A549 (cell line): ENCODE measurements at regions not wholly inside any gene's neighbourhood (a gene's known extent, or its start where the extent isn't known, plus 50 kb on each side); places are given as distances from the start of the nearest gene placed in this dataset.

Experiments
- ATAC-seq, 2 experiments: fragments of 200-7000 bp in 1 of 2; fragments of >200 bp in 1 of 2; cut with Nextera tagmentation in 1 of 2; cut with Tn5 transposase in 1 of 2; 3 replicates each; pipeline versions ENCODE4 v1.8.0 to v1.9.1; 2018 to 2020; ENCODE audit warnings: mild to moderate bottlenecking in 1 of 2, moderate library complexity in 1 of 2
- CTCF ChIA-PET: fragments of 300-600 bp; sonication (Branson Sonifier 250); formaldehyde crosslinking; extraction: SDS; loops from one replicate; lab custom pipeline; 2021; ENCODE audit warnings: antibody characterized with exemption, inconsistent platforms; lab: Yijun Ruan, JAX
- POLR2A ChIA-PET: fragments of 350-600 bp; formaldehyde crosslinking; extraction: SDS; loops from one replicate; lab custom pipeline; 2021; ENCODE audit warnings: antibody characterized with exemption, inconsistent platforms; lab: Yijun Ruan, JAX
- DNase-seq, 2 experiments: peaks; one replicate each; pipeline versions ENCODE4 v3.0.0 to v3.0.0-alpha.2; 2011 to 2016; ENCODE audit warnings: low read depth in 1 of 2, low spot score in 1 of 2
- FAIRE-seq: peaks from 2 replicates; lab custom pipeline; 2011; peaks lifted over from hg19 to GRCh38; lab: Jason Lieb, UNC
- H3K27ac ChIP-seq, 2 experiments: fragments of >200 bp; sonication (Bioruptor Twin); formaldehyde crosslinking; 3 replicates each; pipeline ENCODE4 v1.5.1; 2016 to 2017
- H3K4me1 ChIP-seq: fragments of >200 bp; sonication (Bioruptor Twin); formaldehyde crosslinking; 3 replicates; pipeline ENCODE4 v1.6.1; 2016
- H3K4me2 ChIP-seq: fragments of >200 bp; sonication (Bioruptor Twin); formaldehyde crosslinking; 3 replicates; pipeline ENCODE4 v1.6.1; 2016
- H3K4me3 ChIP-seq: fragments of >200 bp; sonication (Bioruptor Twin); formaldehyde crosslinking; 3 replicates; pipeline ENCODE4 v1.5.1; 2016
- H3K9me3 ChIP-seq: fragments of >200 bp; sonication (Bioruptor Twin); formaldehyde crosslinking; 3 replicates; pipeline ENCODE4 v1.6.1; 2016
- BHLHE40 ChIP-seq: IDR thresholded peaks from 2 replicates; pipeline ENCODE4 v1.6.1; 2012; ENCODE audit warnings: low read depth, low read length, inconsistent platforms
- CBX8 ChIP-seq: fragments of 200-600 bp; sonication (generic); IDR thresholded peaks from 2 replicates; pipeline ENCODE4 v1.6.1; 2016
- CEBPB ChIP-seq, 2 experiments: fragments of >200 bp in 1 of 2; sonication (Bioruptor Twin) in 1 of 2; formaldehyde crosslinking in 1 of 2; IDR thresholded peaks; 2 replicates each; pipeline ENCODE4 v1.6.1; 2012 to 2016
- EHF ChIP-seq: fragments of 250-450 bp; sonication (Bioruptor Pico); IDR thresholded peaks from 2 replicates; pipeline ENCODE4 v1.5.0; 2020; ENCODE audit warnings: mild to moderate bottlenecking
- FOSB ChIP-seq: fragments of 250-450 bp; sonication (Bioruptor Pico); IDR thresholded peaks from 2 replicates; pipeline ENCODE4 v1.5.0; 2020; ENCODE audit warnings: mild to moderate bottlenecking, moderate library complexity
- GATA3 ChIP-seq: IDR thresholded peaks from 2 replicates; pipeline ENCODE4 v1.6.1; 2012; ENCODE audit warnings: borderline replicate concordance
- HMGXB4 ChIP-seq: fragments of 250-450 bp; sonication (Bioruptor Pico); IDR thresholded peaks from 2 replicates; pipeline ENCODE4 v1.5.0; 2021; ENCODE audit warnings: mild to moderate bottlenecking, moderate library complexity, borderline replicate concordance
- HOXA7 ChIP-seq: fragments of 250-450 bp; sonication (Bioruptor Pico); IDR thresholded peaks from 2 replicates; pipeline ENCODE4 v1.5.0; 2020; ENCODE audit warnings: mild to moderate bottlenecking, moderate library complexity
- JUNB ChIP-seq: fragments of >200 bp; sonication (Bioruptor Twin); formaldehyde crosslinking; IDR thresholded peaks from 2 replicates; pipeline ENCODE4 v1.6.1; 2016
- KDM1A ChIP-seq: fragments of 200-600 bp; sonication (generic); IDR thresholded peaks from 2 replicates; pipeline ENCODE4 v1.6.1; 2016; ENCODE audit warnings: low read depth, mild to moderate bottlenecking
- KDM5A ChIP-seq: fragments of 200-600 bp; sonication (generic); IDR thresholded peaks from 2 replicates; pipeline ENCODE4 v1.6.1; 2016; ENCODE audit warnings: antibody characterized with exemption, mild to moderate bottlenecking
- MAFK ChIP-seq: fragments of 450-650 bp; IDR thresholded peaks from 2 replicates; pipeline ENCODE4 v1.6.1; 2014; ENCODE audit not compliant: partially characterized antibody
- NFE2L2 ChIP-seq: fragments of 150-350 bp; conservative IDR thresholded peaks from 2 replicates; pipeline ENCODE4 v1.6.1; 2014; ENCODE audit warnings: low read length
- NPAS2 ChIP-seq: fragments of 250-450 bp; sonication (Bioruptor Pico); IDR thresholded peaks from 2 replicates; pipeline ENCODE4 v1.8.0; 2022; ENCODE audit warnings: mild to moderate bottlenecking, moderate library complexity, borderline replicate concordance
- RARB ChIP-seq: fragments of 250-450 bp; sonication (Bioruptor Pico); IDR thresholded peaks from 2 replicates; pipeline ENCODE4 v1.8.0; 2021; ENCODE audit warnings: mild to moderate bottlenecking, moderate library complexity
- ZC3H11A ChIP-seq: fragments of 450-650 bp; IDR thresholded peaks from 2 replicates; pipeline ENCODE4 v1.6.1; 2014; ENCODE audit warnings: antibody characterized with exemption, mild to moderate bottlenecking
- ZSCAN20 ChIP-seq: fragments of 250-450 bp; sonication (Bioruptor Pico); IDR thresholded peaks from 2 replicates; pipeline ENCODE4 v1.8.0; 2022; ENCODE audit warnings: mild to moderate bottlenecking, moderate library complexity
- WGBS: methylation state at CpG from one replicate; pipeline ENCODE4 v1.1.6; 2017; ENCODE audit errors: missing lambda C conversion rate; 5-methylcytosine and 5-hydroxymethylcytosine counted together
- TF ChIP-seq, protein P1 (sequence below): fragments of 200-600 bp; sonication (generic); IDR thresholded peaks from 2 replicates; pipeline ENCODE4 v1.6.1; 2016; ENCODE audit warnings: antibody characterized with exemption, mild to moderate bottlenecking, moderate library complexity
- TF ChIP-seq, protein P2 (sequence below): fragments of >200 bp; sonication (Bioruptor Twin); formaldehyde crosslinking; IDR thresholded peaks from 3 replicates; pipeline ENCODE4 v1.5.1; 2016

DNA sequence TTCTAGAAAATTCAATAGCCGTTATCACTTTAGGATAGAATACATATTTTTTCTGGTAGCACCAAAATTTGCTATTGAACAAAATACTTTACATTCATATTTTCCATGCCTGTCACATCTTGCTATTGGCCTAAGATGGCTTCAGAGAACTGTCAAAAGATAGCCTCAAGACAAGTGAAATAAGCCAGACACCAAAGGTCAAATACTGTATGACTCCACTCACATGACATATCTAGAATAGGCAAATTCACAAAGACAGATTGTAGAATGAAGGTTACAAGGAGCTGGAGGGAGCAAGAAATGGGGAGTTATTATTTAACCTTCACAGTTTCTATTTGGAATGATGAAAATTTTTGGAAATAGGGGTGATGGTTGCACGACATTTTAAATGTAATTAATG is 223.7 kb upstream of the ZC3H12C start:
- CTCF ChIA-PET, result no interaction called here
- 33% methylated on average over 2 of the region's 2 CpGs for whole genome bisulfite sequencing
- Histone ChIP-seq H3K4me1 (no peaks in the 10 kb centered on the region), H3K4me3 (no peak overlapping the region), H3K4me2 (no peak overlapping the region), H3K27ac (no peak overlapping the region), H3K9me3 (peaks cover 7% of the 10 kb centered on the region; the same call in 1 of the 3 replicates)
- FAIRE-seq (no peak), DNase-seq (no peak), ATAC-seq (no peak)
- no peak for TF ChIP-seq ZC3H11A
- POLR2A ChIA-PET, result no interaction called here

DNA sequence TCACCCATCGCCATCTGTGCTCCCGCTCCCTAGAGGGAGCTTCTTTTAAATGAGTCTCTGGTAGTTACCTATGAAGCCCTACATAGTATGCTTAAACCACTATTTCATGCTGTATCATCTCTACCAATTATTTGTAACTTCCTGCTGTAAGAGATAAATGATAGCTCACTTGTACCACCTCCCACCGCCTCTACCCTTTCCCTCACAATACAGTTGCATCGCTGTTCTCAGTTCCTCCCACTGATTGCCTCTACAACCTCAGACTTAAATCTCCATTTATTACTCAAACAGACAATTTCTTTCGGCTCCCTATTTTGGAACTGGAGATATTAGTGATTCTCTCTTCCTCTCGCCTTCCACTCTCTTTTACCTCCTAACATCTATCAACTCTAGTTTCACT is 222.9 kb upstream of the ZC3H12C start:
- 70% methylated on average over 6 of the region's 6 CpGs for WGBS
- ChIA-PET POLR2A (no interaction called here), CTCF (no interaction called here)
- no peak for FAIRE-seq
- Histone ChIP-seq H3K4me2 (no peak overlapping the region), H3K9me3 (peaks cover 7% of the 10 kb centered on the region; the same call in 1 of the 3 replicates), H3K4me3 (no peak overlapping the region), H3K27ac (no peak overlapping the region), H3K4me1 (no peaks in the 10 kb centered on the region)
- DNase-seq, result no peak
- ATAC-seq, result no peak
- TF ChIP-seq HOXA7 (no peak), ZSCAN20 (CRISPR knock-in tag) (no peak)

- Histone ChIP-seq H3K4me3 (no peak overlapping the region), H3K4me1 (no peaks in the 10 kb centered on the region), H3K4me2 (no peak overlapping the region), H3K9me3 (peaks cover 7% of the 10 kb centered on the region; the same call in 1 of the 3 replicates), H3K27ac (no peak overlapping the region)
- DNase-seq (no peak), ATAC-seq (no peak), FAIRE-seq (no peak)
- WGBS, result 12% methylated on average over 4 of the region's 4 CpGs
- ChIA-PET CTCF (interaction anchor here (0.6 kb wide), 1 partner anchor 455 kb away, joined by 3 read pairs; the partner anchor contains the start of gene C11orf87), POLR2A (no interaction called here)
- TF ChIP-seq NPAS2 (CRISPR knock-in tag) (no peak), EHF (CRISPR knock-in tag) (no peak)
Observed at GRCh38 chr11:109877043-109877442, 216.1 kb upstream of the ZC3H12C start.

GRCh38 chr11:109884501-109884900 is 208.7 kb upstream of the ZC3H12C start:
- POLR2A ChIA-PET, result no interaction called here
- FAIRE-seq, result no peak
- no peak overlapping the region for H3K4me3 ChIP-seq

DNA sequence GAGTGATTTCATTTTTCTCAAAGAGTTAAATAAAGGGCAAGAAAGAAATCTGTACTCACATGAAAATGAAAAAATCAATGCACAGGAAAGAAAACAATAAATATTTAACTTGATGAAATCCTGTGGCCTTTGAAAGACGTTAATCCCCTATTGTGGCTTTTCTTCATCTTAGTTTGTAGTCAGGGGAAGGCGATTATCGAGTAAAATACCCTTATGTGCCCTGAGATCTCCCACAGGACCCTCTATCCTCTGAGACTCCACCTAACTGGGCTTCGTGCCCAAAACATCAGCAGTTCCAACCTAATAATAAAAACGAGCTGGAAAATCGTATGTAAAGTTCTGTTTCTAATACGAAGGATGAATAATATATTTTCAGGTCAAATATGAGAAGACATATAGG is 208.2 kb upstream of the ZC3H12C start:
- DNase-seq (no peak), ATAC-seq (no peak), FAIRE-seq (no peak)
- WGBS, result 20% methylated on average over 7 of the region's 7 CpGs
- Histone ChIP-seq H3K27ac (no peak overlapping the region), H3K4me3 (no peak overlapping the region), H3K4me2 (no peak overlapping the region), H3K4me1 (no peaks in the 10 kb centered on the region), H3K9me3 (no peaks in the 10 kb centered on the region)
- POLR2A ChIA-PET, result no interaction called here
- CTCF ChIA-PET, result no interaction called here
- no peak for TF ChIP-seq GATA3
- TF ChIP-seq KDM5A, result no peak
- no peak for TF ChIP-seq HMGXB4 (CRISPR knock-in tag)
- no peak for TF ChIP-seq BHLHE40
- TF ChIP-seq FOSB (CRISPR knock-in tag), result no peak
- TF ChIP-seq HOXA7, result no peak
- no peak for TF ChIP-seq RARB (CRISPR knock-in tag)
- TF ChIP-seq NFE2L2, result no peak
- TF ChIP-seq KDM1A, result no peak
- no peak for TF ChIP-seq CEBPB (IDR thresholded peaks at IDR 0.05)
- TF ChIP-seq CBX8, result no peak
- no peak for TF ChIP-seq EHF (CRISPR knock-in tag)
- TF ChIP-seq, protein P1, sequence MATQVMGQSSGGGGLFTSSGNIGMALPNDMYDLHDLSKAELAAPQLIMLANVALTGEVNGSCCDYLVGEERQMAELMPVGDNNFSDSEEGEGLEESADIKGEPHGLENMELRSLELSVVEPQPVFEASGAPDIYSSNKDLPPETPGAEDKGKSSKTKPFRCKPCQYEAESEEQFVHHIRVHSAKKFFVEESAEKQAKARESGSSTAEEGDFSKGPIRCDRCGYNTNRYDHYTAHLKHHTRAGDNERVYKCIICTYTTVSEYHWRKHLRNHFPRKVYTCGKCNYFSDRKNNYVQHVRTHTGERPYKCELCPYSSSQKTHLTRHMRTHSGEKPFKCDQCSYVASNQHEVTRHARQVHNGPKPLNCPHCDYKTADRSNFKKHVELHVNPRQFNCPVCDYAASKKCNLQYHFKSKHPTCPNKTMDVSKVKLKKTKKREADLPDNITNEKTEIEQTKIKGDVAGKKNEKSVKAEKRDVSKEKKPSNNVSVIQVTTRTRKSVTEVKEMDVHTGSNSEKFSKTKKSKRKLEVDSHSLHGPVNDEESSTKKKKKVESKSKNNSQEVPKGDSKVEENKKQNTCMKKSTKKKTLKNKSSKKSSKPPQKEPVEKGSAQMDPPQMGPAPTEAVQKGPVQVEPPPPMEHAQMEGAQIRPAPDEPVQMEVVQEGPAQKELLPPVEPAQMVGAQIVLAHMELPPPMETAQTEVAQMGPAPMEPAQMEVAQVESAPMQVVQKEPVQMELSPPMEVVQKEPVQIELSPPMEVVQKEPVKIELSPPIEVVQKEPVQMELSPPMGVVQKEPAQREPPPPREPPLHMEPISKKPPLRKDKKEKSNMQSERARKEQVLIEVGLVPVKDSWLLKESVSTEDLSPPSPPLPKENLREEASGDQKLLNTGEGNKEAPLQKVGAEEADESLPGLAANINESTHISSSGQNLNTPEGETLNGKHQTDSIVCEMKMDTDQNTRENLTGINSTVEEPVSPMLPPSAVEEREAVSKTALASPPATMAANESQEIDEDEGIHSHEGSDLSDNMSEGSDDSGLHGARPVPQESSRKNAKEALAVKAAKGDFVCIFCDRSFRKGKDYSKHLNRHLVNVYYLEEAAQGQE, result no peak
- no peak for TF ChIP-seq ZC3H11A
- TF ChIP-seq MAFK, result no peak

More at GRCh38 chr11:109884501-109884900, 208.7 kb upstream of the ZC3H12C start:
- H3K27ac ChIP-seq, result no peak overlapping the region
- H3K9me3 ChIP-seq, result no peaks in the 10 kb centered on the region
- no peak for DNase-seq
- no peak for ATAC-seq
- H3K4me2 ChIP-seq, result no peak overlapping the region
- H3K4me1 ChIP-seq, result no peaks in the 10 kb centered on the region
- WGBS, result 65% methylated on average over 4 of the region's 4 CpGs
- TF ChIP-seq ZC3H11A (no peak), JUNB (no peak)
- TF ChIP-seq, protein P2, sequence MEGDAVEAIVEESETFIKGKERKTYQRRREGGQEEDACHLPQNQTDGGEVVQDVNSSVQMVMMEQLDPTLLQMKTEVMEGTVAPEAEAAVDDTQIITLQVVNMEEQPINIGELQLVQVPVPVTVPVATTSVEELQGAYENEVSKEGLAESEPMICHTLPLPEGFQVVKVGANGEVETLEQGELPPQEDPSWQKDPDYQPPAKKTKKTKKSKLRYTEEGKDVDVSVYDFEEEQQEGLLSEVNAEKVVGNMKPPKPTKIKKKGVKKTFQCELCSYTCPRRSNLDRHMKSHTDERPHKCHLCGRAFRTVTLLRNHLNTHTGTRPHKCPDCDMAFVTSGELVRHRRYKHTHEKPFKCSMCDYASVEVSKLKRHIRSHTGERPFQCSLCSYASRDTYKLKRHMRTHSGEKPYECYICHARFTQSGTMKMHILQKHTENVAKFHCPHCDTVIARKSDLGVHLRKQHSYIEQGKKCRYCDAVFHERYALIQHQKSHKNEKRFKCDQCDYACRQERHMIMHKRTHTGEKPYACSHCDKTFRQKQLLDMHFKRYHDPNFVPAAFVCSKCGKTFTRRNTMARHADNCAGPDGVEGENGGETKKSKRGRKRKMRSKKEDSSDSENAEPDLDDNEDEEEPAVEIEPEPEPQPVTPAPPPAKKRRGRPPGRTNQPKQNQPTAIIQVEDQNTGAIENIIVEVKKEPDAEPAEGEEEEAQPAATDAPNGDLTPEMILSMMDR, result no peak
- CTCF ChIA-PET, result no interaction called here
